ENCODE measurements at regions not wholly inside any gene's neighbourhood (a gene's known extent, or its start where the extent isn't known, plus 50 kb on each side); places are given as distances from the start of the nearest gene placed in this dataset.

GRCh38 chr15:61398310-61398709 is 169.2 kb upstream of the RORA start:
- ATAC-seq (no peak), DNase-seq (no peak)
- no peak overlapping the region for H3K27ac Mint-ChIP-seq
- no peak overlapping the region for H3K4me3 Mint-ChIP-seq
- no peaks in the 10 kb centered on the region for H3K9me3 Mint-ChIP-seq (ENCODE audit: insufficient read depth)
- ChIA-PET POLR2A (no interaction called here), CTCF (no interaction called here)
- peaks cover 3% of the 10 kb centered on the region for H3K27me3 Mint-ChIP-seq (ENCODE audit: low read depth)
- no peaks in the 10 kb centered on the region for H3K4me1 Mint-ChIP-seq (ENCODE audit: low read depth)
- no peaks in the 10 kb centered on the region for H3K36me3 Mint-ChIP-seq (ENCODE audit: low read depth)

GRCh38 chr15:61396235-61396919 is 167.3 kb upstream of the RORA start:
- Mint-ChIP-seq H3K27ac (no peak overlapping the region), H3K4me3 (no peak overlapping the region), H3K27me3 (ENCODE audit: low read depth) (peaks cover 11% of the 10 kb centered on the region), H3K36me3 (ENCODE audit: low read depth) (no peaks in the 10 kb centered on the region), H3K4me1 (ENCODE audit: low read depth) (no peaks in the 10 kb centered on the region), H3K9me3 (ENCODE audit: insufficient read depth) (no peaks in the 10 kb centered on the region)
- DNase-seq = no peak
- ATAC-seq = no peak
- POLR2A ChIA-PET = no interaction called here
- CTCF ChIA-PET = no interaction called here

DNA sequence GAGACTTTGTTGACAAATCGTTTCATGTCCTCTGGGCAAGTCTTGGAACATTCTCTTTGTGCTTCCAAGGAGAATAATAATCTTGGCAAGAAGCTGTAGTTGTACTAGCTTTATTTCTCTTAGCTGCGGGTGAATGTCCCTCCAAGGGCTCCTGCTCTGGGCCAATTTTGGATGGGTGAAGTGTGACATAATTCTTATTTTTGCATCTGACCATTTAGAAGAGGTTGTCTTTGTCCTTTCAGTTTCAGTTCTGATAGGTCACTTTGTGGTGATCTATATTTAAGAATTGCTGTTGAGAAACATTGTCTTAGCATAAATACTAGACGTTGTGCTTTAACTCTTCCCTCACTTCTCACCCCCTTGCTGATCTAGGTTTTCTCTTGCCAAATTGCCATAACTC is 164.8 kb upstream of the RORA start:
- Mint-ChIP-seq H3K27me3 (ENCODE audit: low read depth) (peaks cover 11% of the 10 kb centered on the region), H3K9me3 (ENCODE audit: insufficient read depth) (peaks cover 4% of the 10 kb centered on the region), H3K4me3 (no peak overlapping the region), H3K36me3 (ENCODE audit: low read depth) (no peaks in the 10 kb centered on the region), H3K27ac (no peak overlapping the region), H3K4me1 (ENCODE audit: low read depth) (peaks cover 10% of the 10 kb centered on the region)
- ATAC-seq = no peak
- CTCF ChIA-PET = interaction anchor here (0.9 kb wide), 1 partner anchor 16 kb away, joined by 4 read pairs; no protein-coding TSS in a partner anchor
- POLR2A ChIA-PET = no interaction called here
- DNase-seq = no peak

DNA sequence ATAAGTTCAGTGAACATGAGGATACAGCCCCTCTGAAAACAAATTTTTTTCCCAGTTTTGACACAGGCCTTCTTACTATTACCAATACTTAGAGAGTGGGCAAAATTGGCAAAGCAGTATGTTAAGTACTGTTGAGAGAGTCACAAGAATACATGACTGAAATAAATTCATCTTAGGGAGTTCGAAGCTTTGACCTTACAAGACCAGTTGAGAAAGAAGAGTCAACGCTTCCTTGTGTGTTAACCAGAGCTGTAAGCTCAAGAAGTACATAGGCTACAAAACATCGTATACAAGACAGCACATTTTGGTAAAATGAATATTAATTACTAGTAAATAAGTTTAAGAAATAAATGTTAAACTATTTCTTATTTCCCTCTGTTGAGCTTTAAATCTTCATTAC is 164.4 kb upstream of the RORA start:
- CTCF ChIA-PET = no interaction called here
- peaks cover 10% of the 10 kb centered on the region for H3K4me1 Mint-ChIP-seq (ENCODE audit: low read depth)
- peaks cover 11% of the 10 kb centered on the region for H3K27me3 Mint-ChIP-seq (ENCODE audit: low read depth)
- H3K36me3 Mint-ChIP-seq (ENCODE audit: low read depth) = no peaks in the 10 kb centered on the region
- H3K9me3 Mint-ChIP-seq (ENCODE audit: insufficient read depth) = peaks cover 6% of the 10 kb centered on the region
- no peak overlapping the region for H3K4me3 Mint-ChIP-seq
- ATAC-seq (no peak), DNase-seq (no peak)
- POLR2A ChIA-PET = no interaction called here
- no peak overlapping the region for H3K27ac Mint-ChIP-seq

DNA sequence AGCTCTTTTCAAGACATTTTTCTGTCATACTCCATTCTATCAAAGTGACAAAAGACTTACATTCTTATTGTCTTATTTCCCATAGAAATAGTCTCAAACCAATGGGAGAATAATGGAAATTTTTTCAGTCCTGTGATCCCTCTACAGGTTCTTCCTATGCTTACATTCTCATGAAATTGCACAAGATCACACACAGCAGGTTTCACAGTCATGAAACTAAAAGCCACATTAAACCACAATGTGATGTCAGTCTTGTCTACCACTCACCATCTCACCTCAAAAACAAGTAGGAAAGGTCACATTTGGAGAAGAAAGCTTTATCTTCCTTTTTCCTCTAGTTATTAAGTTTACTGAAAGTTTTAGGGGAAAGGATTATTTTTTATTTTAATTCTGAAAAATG is 161.0 kb upstream of the RORA start:
- H3K4me3 Mint-ChIP-seq = no peak overlapping the region
- DNase-seq (no peak), ATAC-seq (no peak)
- peaks cover 10% of the 10 kb centered on the region for H3K4me1 Mint-ChIP-seq (ENCODE audit: low read depth)
- ChIA-PET POLR2A (interaction anchor here (0.7 kb wide), 1 partner anchor 144 kb away, joined by 3 read pairs; no protein-coding TSS in a partner anchor), CTCF (interaction anchor here (0.7 kb wide), 1 partner anchor 195 kb away, joined by 4 read pairs; no protein-coding TSS in a partner anchor)
- H3K9me3 Mint-ChIP-seq (ENCODE audit: insufficient read depth) = peaks cover 6% of the 10 kb centered on the region
- H3K27me3 Mint-ChIP-seq (ENCODE audit: low read depth) = peaks cover 10% of the 10 kb centered on the region
- no peak overlapping the region for H3K27ac Mint-ChIP-seq
- no peaks in the 10 kb centered on the region for H3K36me3 Mint-ChIP-seq (ENCODE audit: low read depth)

GRCh38 chr15:61389334-61390028 is 160.4 kb upstream of the RORA start:
- Mint-ChIP-seq H3K36me3 (ENCODE audit: low read depth) (no peaks in the 10 kb centered on the region), H3K9me3 (ENCODE audit: insufficient read depth) (peaks cover 6% of the 10 kb centered on the region), H3K27me3 (ENCODE audit: low read depth) (peaks cover 11% of the 10 kb centered on the region), H3K27ac (no peak overlapping the region), H3K4me1 (ENCODE audit: low read depth) (peaks cover 10% of the 10 kb centered on the region), H3K4me3 (no peak overlapping the region)
- ChIA-PET CTCF (interaction anchor here (0.7 kb wide), 1 partner anchor 194 kb away, joined by 4 read pairs; no protein-coding TSS in a partner anchor), POLR2A (no interaction called here)
- no peak for DNase-seq
- no peak for ATAC-seq

GRCh38 chr15:61387675-61388074 is 158.6 kb upstream of the RORA start:
- ChIA-PET CTCF (no interaction called here), POLR2A (no interaction called here)
- no peak overlapping the region for H3K27ac Mint-ChIP-seq
- H3K27me3 Mint-ChIP-seq (ENCODE audit: low read depth) = peaks cover 8% of the 10 kb centered on the region
- H3K4me1 Mint-ChIP-seq (ENCODE audit: low read depth) = peaks cover 10% of the 10 kb centered on the region
- H3K4me3 Mint-ChIP-seq = no peak overlapping the region
- H3K36me3 Mint-ChIP-seq (ENCODE audit: low read depth) = no peaks in the 10 kb centered on the region
- peaks cover 6% of the 10 kb centered on the region for H3K9me3 Mint-ChIP-seq (ENCODE audit: insufficient read depth)
- ATAC-seq (no peak), DNase-seq (no peak)

- ATAC-seq = no peak
- CTCF ChIA-PET = no interaction called here
- Mint-ChIP-seq H3K9me3 (ENCODE audit: insufficient read depth) (no peaks in the 10 kb centered on the region), H3K36me3 (ENCODE audit: low read depth) (no peaks in the 10 kb centered on the region), H3K4me1 (ENCODE audit: low read depth) (no peaks in the 10 kb centered on the region), H3K27me3 (ENCODE audit: low read depth) (peaks cover 7% of the 10 kb centered on the region), H3K4me3 (no peak overlapping the region), H3K27ac (no peak overlapping the region)
- DNase-seq = no peak
- POLR2A ChIA-PET = no interaction called here
These were observed 154.3 kb upstream of the RORA start for GRCh38 chr15:61383421-61383820.

DNA sequence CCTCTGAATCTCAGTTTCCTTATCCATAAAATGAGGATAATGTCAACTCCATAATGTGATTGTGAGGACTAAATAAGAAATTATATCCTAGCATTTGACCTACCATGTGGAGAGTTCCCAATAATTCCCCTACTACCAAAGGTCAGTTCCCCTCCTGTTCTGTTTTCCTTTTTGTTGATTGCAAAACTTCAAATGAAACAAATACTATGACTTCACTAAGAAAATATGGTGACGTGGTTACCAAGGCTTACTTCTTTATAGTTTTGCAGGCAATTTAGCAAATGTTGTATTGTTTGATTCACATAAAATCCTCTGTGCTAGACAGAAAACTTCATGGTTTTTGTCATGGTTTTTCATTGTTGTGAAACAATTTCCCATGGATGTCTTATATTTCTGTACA is 153.8 kb upstream of the RORA start:
- no peaks in the 10 kb centered on the region for H3K36me3 Mint-ChIP-seq (ENCODE audit: low read depth)

GRCh38 chr15:61381501-61381900 is 152.4 kb upstream of the RORA start:
- ChIA-PET POLR2A (no interaction called here), CTCF (no interaction called here)
- Mint-ChIP-seq H3K27me3 (ENCODE audit: low read depth) (peaks cover 7% of the 10 kb centered on the region), H3K36me3 (ENCODE audit: low read depth) (no peaks in the 10 kb centered on the region), H3K4me1 (ENCODE audit: low read depth) (no peaks in the 10 kb centered on the region), H3K27ac (no peak overlapping the region), H3K4me3 (no peak overlapping the region), H3K9me3 (ENCODE audit: insufficient read depth) (no peaks in the 10 kb centered on the region)
- no peak for DNase-seq
- ATAC-seq = no peak

More for the DNA sequence above, 153.8 kb upstream of the RORA start:
- H3K27me3 Mint-ChIP-seq (ENCODE audit: low read depth) = peaks cover 7% of the 10 kb centered on the region
- ATAC-seq = no peak
- ChIA-PET CTCF (no interaction called here), POLR2A (no interaction called here)
- no peak overlapping the region for H3K27ac Mint-ChIP-seq
- H3K4me3 Mint-ChIP-seq = no peak overlapping the region
- no peak for DNase-seq
- no peaks in the 10 kb centered on the region for H3K4me1 Mint-ChIP-seq (ENCODE audit: low read depth)
- H3K9me3 Mint-ChIP-seq (ENCODE audit: insufficient read depth) = no peaks in the 10 kb centered on the region

DNA sequence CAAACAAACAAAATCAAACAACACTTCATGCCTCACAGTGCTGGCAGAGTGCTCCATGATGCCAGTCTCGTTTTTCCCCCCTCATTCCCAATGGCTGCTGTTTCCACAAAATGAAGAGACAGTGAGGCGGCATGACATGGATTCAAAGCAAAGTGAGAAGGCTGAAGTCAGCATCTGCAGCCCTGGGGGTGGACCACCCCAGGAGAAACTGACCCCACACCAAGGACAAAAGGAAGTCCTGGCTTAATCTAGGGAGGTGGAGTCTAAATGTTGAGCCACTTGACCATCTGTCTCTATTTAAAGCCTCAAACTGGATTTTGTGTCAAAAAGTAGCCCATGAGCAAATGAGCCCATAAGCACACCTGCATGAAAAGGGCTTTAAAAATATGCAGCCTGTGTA is 151.2 kb upstream of the RORA start:
- no peaks in the 10 kb centered on the region for H3K4me1 Mint-ChIP-seq (ENCODE audit: low read depth)
- DNase-seq (no peak), ATAC-seq (no peak)
- H3K4me3 Mint-ChIP-seq = no peak overlapping the region
- ChIA-PET CTCF (no interaction called here), POLR2A (no interaction called here)
- no peak overlapping the region for H3K27ac Mint-ChIP-seq
- no peaks in the 10 kb centered on the region for H3K36me3 Mint-ChIP-seq (ENCODE audit: low read depth)
- peaks cover 6% of the 10 kb centered on the region for H3K27me3 Mint-ChIP-seq (ENCODE audit: low read depth)
- no peaks in the 10 kb centered on the region for H3K9me3 Mint-ChIP-seq (ENCODE audit: insufficient read depth)

DNA sequence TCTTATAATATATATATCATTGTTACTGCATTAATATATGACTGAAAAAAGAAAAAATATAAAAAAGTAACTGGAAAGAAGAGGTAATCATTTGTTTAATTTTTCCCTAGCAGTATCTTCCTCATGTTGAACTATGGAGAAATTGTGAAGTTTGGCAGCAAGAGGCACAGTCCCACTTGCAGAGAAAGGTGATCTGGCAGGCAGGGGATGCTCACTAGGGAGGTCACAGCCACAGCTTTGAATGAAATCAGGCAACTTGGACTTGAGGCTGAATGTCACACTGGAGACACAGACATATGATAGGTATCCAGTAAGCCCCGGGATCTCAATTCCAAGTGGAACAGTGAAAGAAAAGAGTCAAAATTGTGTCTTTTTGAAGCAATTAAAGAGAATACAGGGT is 149.9 kb upstream of the RORA start:
- Mint-ChIP-seq H3K4me3 (no peak overlapping the region), H3K36me3 (ENCODE audit: low read depth) (no peaks in the 10 kb centered on the region), H3K27me3 (ENCODE audit: low read depth) (peaks cover 4% of the 10 kb centered on the region), H3K4me1 (ENCODE audit: low read depth) (no peaks in the 10 kb centered on the region), H3K27ac (no peak overlapping the region), H3K9me3 (ENCODE audit: insufficient read depth) (no peaks in the 10 kb centered on the region)
- ChIA-PET CTCF (no interaction called here), POLR2A (no interaction called here)
- ATAC-seq = no peak
- no peak for DNase-seq

- CTCF ChIA-PET = no interaction called here
- POLR2A ChIA-PET = no interaction called here
These were observed 147.9 kb upstream of the RORA start for GRCh38 chr15:61376961-61377360.

More at GRCh38 chr15:61376961-61377360, 147.9 kb upstream of the RORA start:
- Mint-ChIP-seq H3K36me3 (ENCODE audit: low read depth) (no peaks in the 10 kb centered on the region), H3K4me3 (no peak overlapping the region), H3K4me1 (ENCODE audit: low read depth) (no peaks in the 10 kb centered on the region), H3K27ac (no peak overlapping the region), H3K9me3 (ENCODE audit: insufficient read depth) (no peaks in the 10 kb centered on the region), H3K27me3 (ENCODE audit: low read depth) (peaks cover 2% of the 10 kb centered on the region)
- DNase-seq = no peak
- ATAC-seq = no peak
